NB4 (cell line): ENCODE measurements at regions not wholly inside any gene's neighbourhood (a gene's known extent, or its start where the extent isn't known, plus 50 kb on each side); places are given as distances from the start of the nearest gene placed in this dataset.

Experiments used
- DNase-seq: peaks from one replicate; pipeline ENCODE4 v3.0.0; 2010; ENCODE audit warnings: low read depth
- H3K4me3 ChIP-seq: one replicate; pipeline ENCODE4 v1.5.1; 2011; ENCODE audit warnings: mild to moderate bottlenecking, low read depth, low read length, moderate library complexity
- CTCF ChIP-seq: IDR thresholded peaks from one replicate; pipeline ENCODE4 v1.5.1; 2012; ENCODE audit warnings: low read depth, low read length
- MAX ChIP-seq: IDR thresholded peaks from 2 replicates; pipeline ENCODE4 v1.6.1; 2011; ENCODE audit warnings: low read depth, low read length
- MYC ChIP-seq: IDR thresholded peaks from 2 replicates; pipeline ENCODE4 v1.6.1; 2011; ENCODE audit warnings: low read depth, low read length
- POLR2A ChIP-seq: IDR thresholded peaks from 2 replicates; pipeline ENCODE4 v1.6.1; 2011; ENCODE audit warnings: mild to moderate bottlenecking; ENCODE audit not compliant: insufficient read length; ENCODE audit errors: extremely low read depth

GRCh38 chr10:129099486-129099885 is 367.6 kb upstream of the MGMT start:
- no peak overlapping the region for H3K4me3 ChIP-seq
- TF ChIP-seq POLR2A: no peak
- no peak for TF ChIP-seq MYC
- DNase-seq: no peak

GRCh38 chr10:129099992-129100391 is 367.0 kb upstream of the MGMT start:
- DNase-seq: no peak
- H3K4me3 ChIP-seq: no peak overlapping the region
- TF ChIP-seq POLR2A (no peak), MYC (no peak), CTCF (no peak), MAX (no peak)

GRCh38 chr10:129101232-129101980 is 365.6 kb upstream of the MGMT start:
- H3K4me3 ChIP-seq: no peak overlapping the region
- DNase-seq: no peak
- TF ChIP-seq MAX (no peak), POLR2A (no peak), MYC (no peak), CTCF (no peak)

- TF ChIP-seq MYC (no peak), CTCF (no peak), MAX (no peak), POLR2A (no peak)
- no peak overlapping the region for H3K4me3 ChIP-seq
- DNase-seq: no peak
Observed at GRCh38 chr10:129102906-129103693, 363.9 kb upstream of the MGMT start.

- no peak for TF ChIP-seq MAX
- TF ChIP-seq CTCF: no peak
- no peak for TF ChIP-seq POLR2A
- TF ChIP-seq MYC: no peak
- DNase-seq: no peak
- H3K4me3 ChIP-seq: no peak overlapping the region
Observed at GRCh38 chr10:129104266-129105045, 362.6 kb upstream of the MGMT start.

GRCh38 chr10:129105266-129105665 is 361.8 kb upstream of the MGMT start:
- TF ChIP-seq MYC: no peak
- TF ChIP-seq MAX: no peak
- TF ChIP-seq POLR2A: no peak
- TF ChIP-seq CTCF: no peak
- no peak overlapping the region for H3K4me3 ChIP-seq
- no peak for DNase-seq
